AG09319 (cell line): ENCODE measurements at regions not wholly inside any gene's neighbourhood (a gene's known extent, or its start where the extent isn't known, plus 50 kb on each side); places are given as distances from the start of the nearest gene placed in this dataset.

Experiments used
- DNase-seq: peaks from one replicate; pipeline ENCODE4 v3.0.0-alpha.2; 2010; ENCODE audit warnings: low read depth; ENCODE audit errors: extremely low read depth
- TF ChIP-seq, protein P1 (sequence below): IDR thresholded peaks from 2 replicates; pipeline ENCODE4 v1.5.1; 2011; ENCODE audit warnings: low read depth, mild to moderate bottlenecking, inconsistent platforms, low read length, moderate library complexity

DNA sequence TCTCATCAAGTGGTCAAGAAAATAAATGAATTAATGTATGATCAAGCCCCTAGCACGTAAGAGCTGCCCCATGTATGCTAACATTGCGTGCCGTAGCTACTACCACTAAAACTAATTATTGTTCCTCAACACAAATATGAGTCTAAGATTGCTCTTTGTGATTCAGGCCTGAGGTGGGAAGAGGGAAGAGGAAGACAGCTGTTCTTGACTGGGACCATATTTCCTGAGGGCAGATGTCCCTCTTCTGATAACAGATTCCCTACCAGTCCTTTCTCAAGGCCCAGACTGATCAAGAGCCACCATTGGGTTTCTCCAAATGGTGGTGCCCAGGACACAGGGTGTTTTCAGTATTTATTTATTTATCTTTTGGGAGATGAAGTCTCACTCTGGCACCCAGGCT is 87.2 kb upstream of the CADM1 start:
- no peak for DNase-seq
- TF ChIP-seq, protein P1, sequence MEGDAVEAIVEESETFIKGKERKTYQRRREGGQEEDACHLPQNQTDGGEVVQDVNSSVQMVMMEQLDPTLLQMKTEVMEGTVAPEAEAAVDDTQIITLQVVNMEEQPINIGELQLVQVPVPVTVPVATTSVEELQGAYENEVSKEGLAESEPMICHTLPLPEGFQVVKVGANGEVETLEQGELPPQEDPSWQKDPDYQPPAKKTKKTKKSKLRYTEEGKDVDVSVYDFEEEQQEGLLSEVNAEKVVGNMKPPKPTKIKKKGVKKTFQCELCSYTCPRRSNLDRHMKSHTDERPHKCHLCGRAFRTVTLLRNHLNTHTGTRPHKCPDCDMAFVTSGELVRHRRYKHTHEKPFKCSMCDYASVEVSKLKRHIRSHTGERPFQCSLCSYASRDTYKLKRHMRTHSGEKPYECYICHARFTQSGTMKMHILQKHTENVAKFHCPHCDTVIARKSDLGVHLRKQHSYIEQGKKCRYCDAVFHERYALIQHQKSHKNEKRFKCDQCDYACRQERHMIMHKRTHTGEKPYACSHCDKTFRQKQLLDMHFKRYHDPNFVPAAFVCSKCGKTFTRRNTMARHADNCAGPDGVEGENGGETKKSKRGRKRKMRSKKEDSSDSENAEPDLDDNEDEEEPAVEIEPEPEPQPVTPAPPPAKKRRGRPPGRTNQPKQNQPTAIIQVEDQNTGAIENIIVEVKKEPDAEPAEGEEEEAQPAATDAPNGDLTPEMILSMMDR = no peak

DNA sequence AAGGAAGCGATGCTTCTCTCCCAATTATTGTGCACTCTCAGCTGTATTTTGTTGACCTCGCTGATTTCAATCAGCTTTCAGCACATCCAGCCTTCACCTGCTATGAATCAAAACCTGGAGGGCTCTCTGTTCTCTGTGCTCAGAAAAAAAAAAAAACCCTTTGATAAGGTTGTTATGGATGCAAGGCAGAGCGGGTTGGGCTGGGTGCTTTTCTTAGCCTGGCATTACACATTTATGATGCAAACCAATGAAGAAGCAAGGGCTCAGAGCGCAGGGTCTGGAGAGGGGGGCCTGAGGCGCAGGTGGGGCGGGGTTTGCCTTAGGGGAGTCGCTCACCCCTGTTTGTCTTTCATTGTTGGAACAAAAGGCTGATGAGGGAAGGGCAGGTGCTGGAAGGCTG is 86.0 kb upstream of the CADM1 start:
- TF ChIP-seq, protein P1 = no peak

DNA sequence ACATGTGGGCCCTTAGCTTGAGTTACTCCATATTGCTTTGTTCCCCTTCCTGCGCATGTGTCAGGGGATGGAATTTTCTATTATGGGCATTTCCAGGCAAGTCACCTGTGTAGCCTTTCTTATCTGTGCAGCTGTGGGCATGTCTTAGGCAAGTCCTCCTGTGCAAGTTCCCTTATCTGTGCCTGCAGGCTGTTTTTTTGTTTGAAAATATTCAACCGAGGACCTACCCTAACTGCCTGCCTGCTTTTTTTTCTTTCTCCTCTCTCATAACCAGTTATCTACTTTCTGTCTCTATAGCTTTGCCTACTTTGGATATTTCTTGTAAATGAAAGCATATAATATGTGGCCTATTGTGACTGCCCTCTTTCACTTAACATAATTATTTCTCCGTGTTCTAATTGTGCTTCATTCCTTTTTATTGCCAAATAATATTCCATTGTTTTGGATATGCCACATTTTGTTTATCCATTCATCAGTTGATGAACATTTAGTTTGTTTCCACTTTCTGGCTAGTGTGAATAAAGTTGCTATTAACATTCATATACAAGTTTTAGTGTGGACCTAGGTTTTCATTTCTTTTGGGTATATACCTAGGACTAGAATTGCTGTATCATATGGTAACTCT is 83.6 kb upstream of the CADM1 start:
- TF ChIP-seq, protein P1 = no peak

More for the DNA sequence above, 86.0 kb upstream of the CADM1 start:
- no peak for DNase-seq

DNA sequence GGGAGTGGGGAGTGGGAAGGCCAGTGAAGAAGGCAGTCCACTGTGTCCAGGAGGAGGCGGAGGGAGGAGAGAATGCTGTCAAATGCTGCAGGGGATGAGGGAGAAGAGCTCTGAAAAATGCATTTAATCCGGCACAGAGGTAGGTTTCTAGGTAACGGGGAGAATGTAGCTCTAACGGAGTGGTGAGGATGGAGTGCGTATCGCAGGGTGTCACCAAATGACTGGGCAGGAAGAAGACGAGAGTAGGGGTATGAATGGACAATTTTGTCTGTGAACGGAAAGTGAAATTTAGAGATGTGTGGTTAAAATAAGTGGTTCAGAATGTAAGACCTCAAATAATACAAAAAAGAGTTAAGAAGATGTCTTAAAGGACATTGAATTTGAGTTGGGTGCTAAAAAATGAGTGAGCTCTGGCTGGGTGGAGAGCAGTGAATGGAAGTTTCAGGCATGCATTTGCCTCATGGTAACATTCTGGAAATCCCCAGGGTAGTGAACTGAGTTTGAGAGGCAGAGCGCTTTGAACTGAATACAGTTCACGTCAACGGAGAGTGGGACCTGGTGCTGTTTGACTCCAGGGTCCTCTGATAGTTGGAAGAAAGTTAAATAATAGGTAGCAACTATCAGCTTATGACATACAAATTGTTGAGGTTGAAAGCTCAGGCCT is 81.3 kb upstream of the CADM1 start:
- DNase-seq = no peak
- TF ChIP-seq, protein P1 = no peak

More for the DNA sequence above, 83.6 kb upstream of the CADM1 start:
- no peak for DNase-seq

DNA sequence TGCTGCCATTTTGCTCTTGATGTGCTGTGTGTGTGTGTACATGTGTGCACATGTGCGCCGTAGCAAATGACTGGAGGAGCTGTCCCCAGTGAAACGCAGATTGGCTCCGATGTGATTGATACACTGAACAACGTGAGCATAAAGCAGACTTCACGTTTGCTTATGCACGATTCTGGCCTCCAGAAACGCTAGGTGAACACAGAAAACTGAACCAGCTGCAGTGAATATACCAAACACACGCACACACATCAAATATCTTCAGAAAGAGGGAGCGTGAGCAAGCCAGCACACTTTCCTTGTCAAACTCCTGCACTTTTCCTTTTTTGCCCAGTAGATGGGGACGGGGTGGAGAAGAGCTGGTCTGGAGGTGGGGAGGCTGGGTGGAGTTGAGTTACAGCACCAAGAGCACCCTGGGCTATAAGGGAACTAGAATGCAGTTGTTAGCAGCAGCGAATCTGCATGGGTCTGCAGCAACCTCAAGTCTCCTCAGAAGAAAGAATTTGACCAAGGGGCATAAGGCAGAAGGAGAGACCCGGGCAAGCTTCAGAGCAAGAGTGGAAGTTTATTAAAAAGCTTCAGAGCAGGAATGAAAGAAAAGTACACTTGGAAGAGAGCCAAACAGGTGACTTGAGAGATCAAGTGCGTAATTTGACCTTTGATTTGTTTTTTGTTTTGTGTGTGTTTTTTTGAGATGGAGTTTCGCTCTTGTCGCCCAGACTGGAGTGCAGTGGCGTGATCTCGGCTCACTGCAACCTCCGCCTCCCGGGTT is 77.8 kb upstream of the CADM1 start:
- TF ChIP-seq, protein P1 = no peak
- DNase-seq = no peak

DNA sequence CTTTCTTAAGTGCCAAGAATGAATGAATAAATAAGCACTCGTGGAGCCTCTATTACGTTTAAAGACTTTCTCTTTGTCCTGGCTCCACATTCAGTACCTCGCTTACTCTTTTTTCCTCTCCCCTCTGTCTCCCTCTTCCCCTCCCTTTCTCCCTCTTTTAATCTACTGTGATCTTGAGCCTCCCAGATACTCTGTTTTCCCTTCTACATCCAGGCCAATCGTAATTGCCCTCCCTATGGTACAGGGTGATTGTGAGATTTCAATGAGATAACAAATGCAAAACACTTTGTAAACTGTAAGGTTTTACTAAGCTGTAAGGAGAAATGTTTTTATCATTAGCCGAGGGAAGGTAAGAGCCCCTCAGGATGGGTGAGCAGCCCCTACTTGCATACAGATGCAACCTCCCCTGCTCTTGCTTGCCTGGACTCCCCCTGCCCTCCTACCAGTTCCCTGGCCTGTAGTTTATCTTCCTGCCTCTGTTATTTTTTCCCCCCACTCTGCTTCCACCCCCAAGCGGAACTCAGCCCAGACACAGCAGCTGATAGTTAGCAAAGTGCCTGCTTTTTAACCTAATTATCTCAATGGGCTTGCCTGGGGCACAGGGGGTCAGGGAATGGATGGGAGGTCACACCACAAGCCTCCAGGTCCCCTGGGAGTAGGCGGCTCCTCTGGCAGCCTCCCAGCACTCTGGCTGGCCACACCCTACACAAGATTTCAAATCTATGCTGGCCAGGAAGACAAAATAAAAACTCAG is 76.9 kb upstream of the CADM1 start:
- DNase-seq = no peak
- TF ChIP-seq, protein P1 = no peak
